NCI-H1436 treated with DMSO at 0.1 percent for 48 hours (cell line): ENCODE measurements at regions not wholly inside any gene's neighbourhood (a gene's known extent, or its start where the extent isn't known, plus 50 kb on each side); places are given as distances from the start of the nearest gene placed in this dataset.

Experiments used
- DNase-seq: peaks from one replicate; lab custom pipeline; 2025; lab: John Stamatoyannopoulos, UW

DNA sequence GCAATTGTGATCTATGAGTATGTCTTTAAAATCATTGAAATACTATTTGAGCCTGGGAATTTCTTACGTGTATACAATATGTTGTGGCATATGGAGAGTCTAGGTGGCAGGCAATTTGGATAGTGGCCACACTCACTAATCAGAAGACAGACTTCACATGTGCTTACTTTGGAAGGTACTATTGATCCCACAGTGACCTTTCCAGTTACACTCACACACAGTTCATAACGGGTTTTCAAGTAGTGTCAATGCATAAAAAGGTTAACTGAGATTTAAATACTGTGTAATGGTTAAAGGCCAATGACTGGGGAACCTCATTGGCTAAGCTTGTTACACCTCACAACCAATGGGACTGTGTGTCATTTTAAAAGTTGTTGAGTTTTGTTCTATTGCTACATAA lies 783.2 kb downstream of the RPA4 start:
- DNase-seq: no peak

DNA sequence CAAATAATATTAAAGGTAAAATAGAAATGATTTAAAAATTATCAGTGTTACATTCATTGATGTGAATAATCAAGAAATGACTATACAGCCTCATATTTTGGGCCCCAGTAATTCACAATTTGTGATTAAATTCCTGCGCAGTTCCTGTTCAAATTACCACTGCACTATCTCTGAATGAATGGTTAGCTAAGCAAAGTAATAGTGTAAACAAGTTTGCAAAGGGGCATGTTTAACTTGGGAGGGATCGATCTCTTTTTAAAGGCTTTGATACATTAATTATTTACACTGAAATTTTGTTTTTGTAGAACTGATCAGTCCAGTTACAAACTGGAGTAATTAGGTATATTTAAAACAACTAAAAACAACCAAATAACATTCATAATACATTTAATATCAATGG lies 784.4 kb downstream of the RPA4 start:
- no peak for DNase-seq

DNA sequence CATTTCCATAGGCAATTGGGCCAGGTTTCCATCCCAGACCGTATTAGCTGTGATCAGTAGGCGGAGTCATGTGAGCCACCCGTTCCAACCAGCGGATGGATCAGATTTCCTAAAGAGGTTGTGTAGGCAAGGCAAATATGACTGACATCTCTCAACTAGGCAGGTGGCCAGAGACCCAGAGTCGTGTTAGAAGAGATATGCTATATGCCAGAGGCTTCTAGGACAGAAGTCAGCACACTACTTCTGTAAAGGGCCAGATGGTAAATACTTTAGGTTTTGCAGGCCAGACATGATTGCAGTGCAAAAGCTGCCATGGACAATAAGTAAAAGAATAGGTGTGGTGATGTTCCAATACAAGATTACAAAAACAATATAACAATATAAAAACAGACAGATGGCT lies 788.4 kb downstream of the RPA4 start:
- peak; percentile 93 for DNase-seq

DNA sequence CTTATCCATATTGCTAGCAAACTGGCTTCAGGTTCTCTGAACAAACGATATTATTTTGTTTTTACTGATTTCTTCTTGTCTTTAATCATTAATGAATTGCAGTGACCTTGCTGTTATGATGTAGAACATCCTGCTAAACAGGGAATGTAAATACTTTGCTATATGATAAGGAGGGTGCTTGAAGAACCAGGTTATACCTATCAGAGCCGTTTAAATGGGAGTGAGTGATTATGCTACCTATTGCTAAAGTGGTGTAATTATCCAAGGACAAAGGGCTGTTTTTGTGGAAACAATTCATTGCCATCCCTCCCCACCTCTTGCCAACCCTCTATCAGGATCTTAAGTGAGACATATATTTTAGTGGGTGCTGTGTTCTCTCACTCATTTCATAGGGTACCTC lies 788.9 kb downstream of the RPA4 start:
- DNase-seq: peak; percentile 89

DNA sequence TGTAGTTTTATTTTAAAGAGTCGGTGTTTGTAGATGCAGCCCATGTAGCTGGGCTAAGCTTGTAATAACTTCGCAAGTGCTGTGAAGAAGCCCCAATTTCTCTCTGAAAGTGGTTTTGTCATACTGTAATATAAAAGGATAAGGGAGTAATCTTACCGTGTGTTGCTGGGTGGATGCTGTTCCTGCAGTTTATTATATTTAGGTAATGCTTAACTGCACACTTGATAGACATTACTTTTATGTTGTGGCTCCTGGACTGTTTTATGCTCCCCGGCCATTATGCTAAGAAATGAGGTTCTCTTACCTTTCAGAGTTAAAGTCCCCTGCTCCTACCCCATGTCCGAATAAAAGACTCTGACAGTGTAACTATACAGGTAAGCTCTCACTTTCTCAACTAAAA lies 789.4 kb downstream of the RPA4 start:
- no peak for DNase-seq

DNA sequence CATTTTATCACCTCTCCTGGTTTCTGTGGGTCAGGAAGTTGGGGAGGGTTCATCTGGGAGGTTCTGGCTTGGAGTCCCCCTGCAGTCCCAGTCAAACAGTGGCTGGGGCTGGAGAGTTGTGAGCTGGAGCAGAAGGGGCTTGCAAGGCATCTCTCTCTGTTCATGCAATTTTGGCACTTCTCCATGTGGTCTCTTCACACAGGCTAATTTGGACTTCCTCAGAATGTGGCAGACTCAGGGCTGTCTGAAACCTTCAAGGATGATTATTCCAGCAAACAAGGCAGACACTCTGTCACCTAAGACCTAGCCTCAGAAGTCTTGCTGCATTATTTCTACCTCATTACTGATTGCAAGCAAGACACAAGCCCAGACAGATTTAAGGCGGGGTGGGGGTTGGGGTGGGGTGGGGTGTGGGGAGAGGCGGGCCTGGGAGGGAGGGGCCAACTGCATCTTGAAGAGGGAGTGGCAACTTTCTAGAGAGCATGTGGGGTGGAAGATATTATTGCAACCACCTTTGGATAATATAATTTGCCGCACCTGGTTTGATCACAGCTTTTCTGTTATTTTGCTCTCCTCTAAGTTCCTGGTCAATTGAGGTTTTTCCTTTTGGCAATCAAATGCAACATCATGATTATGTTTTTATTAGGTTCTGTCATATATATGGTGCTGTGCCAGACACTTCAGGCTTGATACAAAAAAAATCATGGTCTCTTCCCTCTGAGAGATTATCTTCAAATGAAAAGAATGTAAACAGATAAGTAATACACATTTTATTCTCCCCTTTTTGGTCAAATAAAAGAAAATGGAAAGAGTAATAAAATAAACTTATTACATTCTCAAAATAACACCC lies 799.5 kb downstream of the RPA4 start:
- DNase-seq: no peak

DNA sequence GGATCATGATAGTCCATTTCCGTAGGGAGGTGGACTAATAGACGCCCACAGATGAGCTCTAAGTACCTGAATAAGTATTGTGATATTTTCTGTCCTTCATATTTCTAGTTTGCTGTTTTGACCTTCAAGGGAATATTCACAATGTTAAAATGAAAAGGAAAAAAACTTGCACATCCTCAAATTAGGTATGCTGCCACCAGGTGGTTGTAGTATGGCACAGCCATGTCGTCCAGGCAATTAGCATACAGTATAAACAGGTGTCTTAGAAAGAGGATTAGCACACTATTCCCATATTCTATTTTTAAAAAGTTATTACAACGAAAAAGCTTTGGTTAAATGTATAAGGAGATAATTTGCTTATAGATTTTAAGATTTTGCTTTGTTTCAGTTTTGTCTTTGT lies 802.0 kb downstream of the RPA4 start:
- DNase-seq: no peak

DNA sequence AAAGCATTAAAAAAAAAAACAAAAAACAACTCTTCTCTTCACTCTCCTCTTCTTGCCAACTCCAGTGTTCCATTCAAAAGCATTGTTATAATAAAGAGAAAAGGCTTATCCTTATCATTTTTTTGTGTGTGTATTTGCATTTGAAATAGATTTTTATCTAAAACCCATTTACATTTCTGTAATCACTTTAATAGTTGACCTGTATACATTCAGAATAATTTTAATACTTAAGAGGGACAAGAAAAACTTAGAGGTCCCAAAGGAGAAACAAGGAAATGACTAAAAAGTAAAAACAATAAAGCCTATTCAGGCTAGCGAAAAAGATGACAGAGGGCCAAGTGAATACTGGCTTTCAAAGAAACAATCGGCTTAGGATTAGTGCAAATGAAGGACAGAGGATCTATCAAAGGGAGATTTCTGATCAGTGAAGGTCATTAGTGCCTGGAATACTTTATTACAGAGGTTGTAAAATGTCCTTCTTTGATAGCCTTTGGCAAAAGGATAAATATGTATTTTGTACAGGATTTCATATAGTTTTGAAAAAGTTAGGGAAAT lies 808.3 kb downstream of the RPA4 start:
- DNase-seq: no peak

DNA sequence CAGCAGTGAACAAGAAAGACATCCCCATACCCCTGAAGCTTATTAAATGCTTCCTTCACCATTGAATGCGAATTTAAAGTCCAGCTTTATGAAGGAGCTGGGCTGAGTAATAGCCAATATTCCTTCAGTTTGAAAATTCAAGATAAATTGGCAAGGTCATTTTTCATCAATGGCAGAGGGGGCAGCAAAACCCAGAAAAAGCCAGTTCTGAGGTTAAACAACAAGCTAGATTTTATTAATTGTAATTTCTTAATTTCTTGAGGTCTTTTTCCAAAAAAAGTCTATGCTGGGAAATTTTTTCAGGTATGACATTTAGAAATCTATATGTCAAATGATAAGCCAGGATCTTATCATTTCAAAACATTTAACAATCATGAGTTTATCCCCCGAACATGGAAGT lies 808.9 kb downstream of the RPA4 start:
- DNase-seq: no peak

DNA sequence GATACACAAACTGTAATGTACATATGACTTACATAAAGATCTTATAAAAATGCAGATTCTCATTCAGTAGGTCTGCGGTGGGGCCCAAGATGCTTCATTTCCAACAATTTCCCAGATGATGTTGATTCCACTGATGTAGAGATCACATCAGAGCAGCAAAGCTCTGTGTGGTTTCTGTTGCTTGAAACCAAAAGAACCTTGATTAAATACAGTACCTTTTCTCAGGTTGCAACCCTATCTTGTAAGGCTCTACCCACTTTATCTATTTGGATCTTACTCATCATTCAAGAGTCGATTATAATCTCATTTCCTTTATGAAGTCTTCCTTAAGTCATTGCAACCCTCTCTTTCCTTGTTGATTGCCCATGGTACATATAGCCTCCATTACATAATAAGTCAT lies 816.8 kb downstream of the RPA4 start:
- no peak for DNase-seq

DNA sequence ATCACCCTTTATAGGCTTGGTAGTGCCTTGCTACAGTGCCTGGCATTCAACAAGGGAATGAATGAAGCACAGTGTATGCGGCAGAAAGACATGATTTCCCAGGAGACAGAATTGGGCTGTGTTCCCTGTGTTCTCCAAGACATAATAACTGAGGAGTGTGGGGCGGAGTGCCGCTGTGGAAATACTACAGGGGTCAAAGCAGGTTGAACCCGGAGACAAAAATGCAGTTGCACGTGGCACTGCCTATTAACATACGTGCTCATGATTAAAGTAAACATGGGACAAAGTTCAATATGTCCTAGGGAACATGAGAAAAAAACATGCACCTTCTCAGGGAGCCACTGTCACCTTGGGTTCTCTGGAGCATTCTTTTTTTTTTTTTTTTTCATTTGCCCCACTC lies 820.8 kb downstream of the RPA4 start:
- no peak for DNase-seq

DNA sequence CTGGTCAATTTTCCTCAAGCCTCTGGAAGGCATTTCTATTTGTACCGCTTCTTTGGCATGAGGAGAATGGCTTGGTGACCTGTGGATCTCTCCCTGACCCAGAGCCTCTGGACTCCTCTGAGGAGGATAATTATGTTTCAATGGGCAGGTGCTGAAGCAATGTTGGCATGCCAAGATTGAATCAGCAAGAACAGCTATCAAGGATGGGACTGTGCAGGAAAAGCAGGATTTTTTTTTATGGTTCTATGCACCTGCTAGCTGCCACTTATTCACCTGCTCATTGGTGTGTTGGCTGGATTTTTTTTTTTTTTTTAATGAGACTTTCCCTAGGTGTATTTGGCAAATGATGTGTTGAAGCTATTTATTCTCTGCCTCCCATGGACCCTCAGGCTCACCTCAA lies 821.2 kb downstream of the RPA4 start:
- DNase-seq: no peak

DNA sequence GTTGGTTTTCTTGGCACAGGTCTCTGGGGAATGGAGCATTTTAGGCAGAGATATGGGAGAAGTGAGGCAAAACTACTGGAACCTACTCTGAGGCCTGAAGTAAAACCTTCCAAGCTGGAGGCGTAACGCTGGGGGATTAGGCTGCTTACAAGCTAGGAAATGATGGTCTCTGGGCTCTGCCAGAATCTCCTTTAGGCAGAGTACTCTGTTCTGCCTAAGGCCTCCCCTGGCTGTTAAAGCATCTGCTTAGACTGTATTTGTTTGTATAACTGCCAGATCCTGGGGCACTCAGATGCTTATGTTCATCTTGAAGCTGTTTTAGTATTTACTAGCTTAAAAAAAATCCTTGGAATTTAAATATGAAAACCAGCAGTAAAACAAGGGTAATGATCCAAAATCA lies 822.2 kb downstream of the RPA4 start:
- DNase-seq: no peak

DNA sequence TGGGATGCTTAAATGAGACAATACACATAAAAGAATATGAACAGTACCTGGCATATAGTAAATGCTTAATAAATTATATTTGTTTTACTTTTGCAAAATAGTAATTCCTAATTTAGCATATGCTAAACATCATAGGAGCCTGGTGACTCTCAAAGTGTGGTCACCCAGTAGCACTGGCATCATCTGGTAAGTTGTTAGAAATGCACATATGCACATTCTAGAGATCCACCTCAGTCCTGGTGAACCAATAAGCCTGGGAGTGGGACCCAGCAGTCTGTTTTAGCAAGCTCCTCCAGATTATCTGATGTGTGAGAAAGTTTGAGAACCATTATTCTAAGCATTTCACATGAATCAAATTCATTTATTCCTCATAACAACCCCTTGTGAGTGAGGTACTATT lies 830.4 kb downstream of the RPA4 start:
- DNase-seq: no peak

DNA sequence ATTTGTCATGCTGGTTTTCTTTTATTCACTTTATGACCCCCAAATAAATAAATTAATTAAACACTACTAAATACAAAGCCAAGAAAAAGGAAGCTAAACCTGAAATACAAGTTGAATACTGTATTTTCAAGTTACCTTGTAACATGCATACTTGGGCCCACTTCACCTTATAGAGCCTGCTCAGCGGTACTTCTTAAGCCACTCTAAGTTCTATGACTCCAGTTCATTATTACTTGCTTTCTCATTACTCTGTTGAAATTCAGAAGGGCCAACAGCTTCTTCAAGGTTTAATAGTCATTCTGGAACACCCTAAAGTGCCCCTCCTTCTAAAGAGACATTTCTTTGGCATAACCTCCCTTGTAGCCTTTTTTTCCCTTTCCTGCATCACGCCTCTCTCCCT lies 844.5 kb downstream of the RPA4 start:
- DNase-seq: no peak

DNA sequence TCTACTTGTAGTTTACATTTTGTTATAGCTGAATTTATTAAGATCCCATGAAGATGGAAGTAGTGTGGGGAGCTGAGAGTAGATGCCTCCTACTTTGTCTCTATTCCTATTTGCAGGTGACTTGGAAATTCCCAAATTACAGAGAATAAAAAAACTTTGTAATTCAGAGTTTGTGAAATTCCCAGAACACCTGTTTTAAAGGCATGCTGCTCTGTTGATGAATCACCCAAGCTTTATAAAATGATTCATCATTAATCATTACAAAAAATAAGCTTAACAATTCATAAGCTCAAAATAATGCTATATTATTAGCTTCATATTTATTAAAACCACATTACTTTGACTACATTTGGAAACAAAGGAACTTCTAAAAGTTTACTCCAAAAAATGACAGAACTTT lies 856.3 kb downstream of the RPA4 start:
- DNase-seq: no peak

DNA sequence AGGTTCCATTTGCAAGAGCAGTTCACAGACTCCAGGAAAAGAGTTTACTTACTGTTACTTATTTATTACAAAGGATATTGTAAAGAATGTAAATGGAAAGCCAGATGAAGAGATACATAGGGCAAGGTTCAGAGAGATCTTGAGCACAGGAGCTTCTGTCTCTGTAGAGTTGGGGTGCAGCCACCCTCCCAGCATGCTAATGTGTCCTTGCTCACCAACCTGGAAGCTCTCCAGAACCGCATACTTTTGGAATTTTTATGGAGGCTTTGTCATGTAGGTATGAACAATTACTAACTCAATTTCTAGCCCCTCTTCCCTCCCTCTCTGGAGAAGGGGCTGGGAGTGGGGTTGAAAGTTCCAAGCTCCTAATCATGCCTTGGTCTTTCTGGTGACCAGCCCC lies 857.2 kb downstream of the RPA4 start:
- DNase-seq: no peak

DNA sequence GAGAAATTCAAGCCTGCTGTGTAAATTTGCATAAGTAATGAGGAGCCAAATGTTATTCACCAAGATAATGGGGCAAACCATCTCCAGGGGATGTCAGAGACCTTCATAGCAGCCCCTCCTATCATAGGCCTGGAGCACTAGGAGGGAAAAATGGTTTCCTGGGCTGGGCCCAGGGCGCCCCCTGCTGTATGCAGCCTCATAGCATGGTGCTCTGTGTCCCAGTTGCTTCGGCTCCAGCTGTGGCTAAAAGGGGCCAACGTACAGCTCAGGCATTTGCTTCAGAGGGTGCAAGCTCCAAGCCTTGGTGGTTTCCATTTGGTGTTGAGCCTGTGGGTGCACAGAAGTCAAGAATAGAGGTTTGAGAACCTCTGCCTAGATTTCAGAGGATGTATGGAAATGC lies 859.3 kb downstream of the RPA4 start:
- DNase-seq: no peak

DNA sequence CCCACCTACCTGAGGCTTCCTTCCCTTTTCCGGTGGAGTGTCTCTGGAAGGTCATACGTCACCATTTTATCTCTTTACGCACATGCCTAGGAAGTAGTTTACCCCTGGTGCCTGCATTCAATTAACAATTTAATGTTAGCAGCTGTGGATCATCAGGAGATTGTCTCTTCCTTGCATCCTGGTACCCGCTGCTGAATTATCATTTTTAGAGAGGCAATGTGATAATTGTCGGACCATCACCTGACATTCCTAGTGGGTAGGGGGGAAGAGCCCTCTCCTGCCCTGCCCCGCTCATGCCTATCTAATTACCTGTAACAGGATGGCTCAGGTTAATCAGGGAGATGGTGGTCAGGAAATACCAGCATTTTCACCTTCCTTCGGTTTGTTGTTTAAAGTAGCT lies 863.6 kb downstream of the RPA4 start:
- no peak for DNase-seq

DNA sequence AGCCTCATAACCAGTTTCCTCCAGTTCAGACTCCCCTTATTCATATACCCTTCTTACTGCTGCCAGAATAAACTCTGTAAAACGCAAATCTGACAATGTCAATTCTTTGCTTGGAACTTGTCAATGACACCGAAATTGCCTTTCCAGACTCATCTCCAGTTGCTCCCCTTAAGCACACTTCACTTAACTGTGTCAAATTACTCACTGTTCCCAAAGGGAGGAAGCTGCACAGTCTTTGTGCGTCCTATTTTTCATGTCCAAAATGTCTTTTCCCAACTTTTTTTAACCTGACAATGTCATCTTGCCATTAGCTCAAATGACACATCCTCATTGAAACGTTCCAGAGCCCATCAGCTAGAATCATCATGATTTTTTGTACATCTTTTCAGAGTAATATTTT lies 867.3 kb downstream of the RPA4 start:
- no peak for DNase-seq

DNA sequence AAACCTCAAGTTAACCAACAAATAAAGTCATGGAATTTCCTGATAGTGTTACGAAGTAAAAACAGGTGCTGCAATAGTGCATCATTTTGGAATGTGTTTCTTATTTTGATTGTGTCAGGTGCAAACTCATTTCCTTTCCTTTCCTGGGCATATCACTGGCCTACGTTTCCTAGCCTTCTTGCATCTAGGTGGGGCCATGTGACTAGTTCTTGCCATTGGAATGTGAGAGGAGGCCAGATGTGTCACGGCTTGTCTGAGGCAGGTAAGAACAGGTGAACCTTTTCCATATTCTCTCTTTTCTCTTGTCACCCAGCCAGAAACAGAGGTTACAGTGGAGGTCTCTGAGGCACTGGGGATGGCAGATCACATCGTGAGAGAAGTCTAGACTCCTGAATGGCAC lies 868.0 kb downstream of the RPA4 start:
- no peak for DNase-seq

DNA sequence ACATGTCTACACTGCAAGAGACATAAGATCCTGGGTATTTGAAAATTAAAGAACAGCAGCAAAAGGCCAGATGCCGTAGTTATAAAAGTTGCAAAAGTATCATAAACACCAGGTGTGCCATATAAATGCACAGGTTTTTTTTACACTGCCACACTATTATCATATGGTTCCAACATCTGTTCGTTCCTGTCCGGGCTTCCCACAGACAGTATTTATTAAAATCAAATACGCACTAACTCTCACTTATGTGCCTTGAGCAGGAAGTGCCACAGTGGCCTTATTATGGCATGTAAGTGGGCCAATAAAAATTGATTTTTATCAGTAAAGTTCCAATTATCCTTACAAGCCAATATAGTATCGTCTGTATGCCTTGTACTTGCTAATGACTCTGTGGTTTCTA lies 873.2 kb downstream of the RPA4 start:
- DNase-seq: no peak

DNA sequence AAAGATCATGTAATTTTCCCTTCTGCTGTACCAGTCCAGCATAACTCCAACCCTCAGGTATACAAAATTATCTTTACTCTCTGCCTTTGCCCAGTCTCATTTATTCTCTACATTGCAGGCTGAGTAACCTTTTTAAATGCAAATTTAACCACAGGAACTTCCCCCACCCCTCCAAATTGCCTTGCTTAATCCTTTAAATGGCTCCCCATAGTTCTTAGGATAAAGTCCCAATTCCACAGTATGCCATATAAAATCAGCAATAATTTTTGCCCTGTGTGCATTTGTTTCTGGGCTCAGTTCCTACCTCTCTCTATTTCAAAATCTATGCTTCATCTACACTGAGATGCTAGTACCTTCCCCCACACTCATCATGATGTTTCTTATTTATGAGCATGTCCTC lies 879.7 kb downstream of the RPA4 start:
- DNase-seq: no peak

DNA sequence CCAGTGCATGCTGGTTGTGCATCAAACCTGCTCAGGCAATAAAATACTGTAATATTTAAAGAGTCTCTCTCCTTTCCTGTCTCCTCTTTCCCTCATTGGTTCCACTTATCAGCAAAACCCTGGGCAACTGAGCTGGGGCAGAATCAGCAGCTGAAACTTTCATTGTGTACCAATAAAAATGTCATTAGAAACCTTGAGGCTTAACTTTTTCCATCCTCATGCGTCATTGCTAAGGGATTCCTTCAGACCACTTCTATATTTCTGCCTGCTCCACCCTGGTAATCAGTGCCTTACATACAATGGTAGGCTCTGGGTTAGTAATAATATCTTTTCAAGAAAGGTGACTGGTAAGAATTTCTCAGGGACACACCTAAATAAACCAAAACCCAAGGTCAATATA lies 880.3 kb downstream of the RPA4 start:
- DNase-seq: no peak
